Liver (tissue), 8 donors: ENCODE measurements at regions not wholly inside any gene's neighbourhood (a gene's known extent, or its start where the extent isn't known, plus 50 kb on each side); places are given as distances from the start of the nearest gene placed in this dataset.

ENCODE experiments used
- DNase-seq: peaks from one replicate; pipeline ENCODE4 v3.0.0-alpha.2; 2017; ENCODE audit warnings: low spot score
- H3K27ac ChIP-seq, 2 donors: one replicate each; pipeline ENCODE4 v1.7.0; 2013; ENCODE audit warnings: inconsistent platforms in 2 of 2, low read length in 2 of 2, control low read depth in 1 of 2, low read depth in 1 of 2, mild to moderate bottlenecking in 1 of 2
- H3K27me3 ChIP-seq, 4 donors: one replicate each; pipeline versions ENCODE4 v1.6.1 to v1.7.0; 2013; ENCODE audit warnings: low read length in 3 of 4, inconsistent platforms in 1 of 4, mild to moderate bottlenecking in 1 of 4, moderate library complexity in 1 of 4; ENCODE audit not compliant: control insufficient read depth in 4 of 4, insufficient read depth in 4 of 4
- H3K36me3 ChIP-seq, 4 donors: one replicate each; pipeline versions ENCODE4 v1.6.1 to v1.7.0; 2013; ENCODE audit warnings: low read length in 3 of 4, mild to moderate bottlenecking in 3 of 4, low read depth in 1 of 4, moderate library complexity in 1 of 4; ENCODE audit not compliant: control insufficient read depth in 4 of 4, insufficient read depth in 3 of 4
- H3K4me1 ChIP-seq, 4 donors: one replicate each; pipeline versions ENCODE4 v1.6.1 to v1.7.0; 2013; ENCODE audit warnings: low read length in 3 of 4, mild to moderate bottlenecking in 3 of 4, moderate library complexity in 1 of 4; ENCODE audit not compliant: control insufficient read depth in 4 of 4, insufficient read depth in 4 of 4
- H3K4me3 ChIP-seq, 3 donors: one replicate each; pipeline versions ENCODE4 v1.6.1 to v1.7.0; 2013; ENCODE audit warnings: low read length in 3 of 3, control low read depth in 1 of 3, low read depth in 1 of 3, mild to moderate bottlenecking in 1 of 3
- H3K9ac ChIP-seq, 2 donors: one replicate each; pipeline ENCODE4 v1.7.0; 2013; ENCODE audit warnings: low read length in 2 of 2, mild to moderate bottlenecking in 2 of 2, moderate library complexity in 2 of 2, control low read depth in 1 of 2, low read depth in 1 of 2
- H3K9me3 ChIP-seq, 4 donors: one replicate each; pipeline versions ENCODE4 v1.6.1 to v1.7.0; 2013; ENCODE audit warnings: low read length in 3 of 4; ENCODE audit not compliant: control insufficient read depth in 4 of 4
- ATF3 ChIP-seq: IDR thresholded peaks from 2 replicates; pipeline ENCODE4 v1.6.1; 2016; ENCODE audit warnings: antibody characterized with exemption
- CTCF ChIP-seq: fragments of 150-350 bp; IDR thresholded peaks from 2 replicates; pipeline ENCODE4 v1.5.1; 2017; ENCODE audit warnings: improper control_type of control experiment, low read depth, low read length; ENCODE audit not compliant: missing input control
- EGR1 ChIP-seq, 2 donors: IDR thresholded peaks; 2 replicates each; pipeline ENCODE4 v1.6.1; 2016 to 2018; ENCODE audit warnings: antibody characterized with exemption in 2 of 2, low read depth in 2 of 2
- FOXA1 ChIP-seq: IDR thresholded peaks from 2 replicates; pipeline ENCODE4 v1.6.1; 2016; ENCODE audit warnings: antibody characterized with exemption
- FOXA2 ChIP-seq: IDR thresholded peaks from 2 replicates; pipeline ENCODE4 v1.6.1; 2016; ENCODE audit warnings: antibody characterized with exemption
- GABPA ChIP-seq, 2 donors: IDR thresholded peaks in 1 of 2; conservative IDR thresholded peaks in 1 of 2; 2 replicates each; pipeline ENCODE4 v1.6.1; 2016; ENCODE audit warnings: antibody characterized with exemption in 2 of 2, mild to moderate bottlenecking in 1 of 2, moderate library complexity in 1 of 2
- HNF4A ChIP-seq, 2 donors: conservative IDR thresholded peaks; 2 replicates each; pipeline ENCODE4 v1.6.1; 2016; ENCODE audit warnings: antibody characterized with exemption in 2 of 2, mild to moderate bottlenecking in 2 of 2
- HNF4G ChIP-seq: IDR thresholded peaks from 2 replicates; pipeline ENCODE4 v1.6.1; 2016; ENCODE audit warnings: antibody characterized with exemption
- JUND ChIP-seq, 2 donors: IDR thresholded peaks; 2 replicates each; pipeline ENCODE4 v1.6.1; 2016; ENCODE audit warnings: antibody characterized with exemption in 2 of 2
- MAX ChIP-seq: IDR thresholded peaks from 2 replicates; pipeline ENCODE4 v1.6.1; 2016; ENCODE audit warnings: antibody characterized with exemption
- NR2F2 ChIP-seq: IDR thresholded peaks from 2 replicates; pipeline ENCODE4 v1.6.1; 2016; ENCODE audit warnings: antibody characterized with exemption
- RAD21 ChIP-seq, 2 donors: IDR thresholded peaks; 2 replicates each; pipeline ENCODE4 v1.6.1; 2016; ENCODE audit warnings: antibody characterized with exemption in 2 of 2, mild to moderate bottlenecking in 2 of 2
- REST ChIP-seq: IDR thresholded peaks from 2 replicates; pipeline ENCODE4 v1.6.1; 2016; ENCODE audit warnings: antibody characterized with exemption, mild to moderate bottlenecking
- RXRA ChIP-seq, 2 donors: IDR thresholded peaks; 2 replicates each; pipeline ENCODE4 v1.6.1; 2017 to 2018; ENCODE audit warnings: antibody characterized with exemption in 2 of 2, mild to moderate bottlenecking in 1 of 2
- SP1 ChIP-seq: IDR thresholded peaks from 2 replicates; pipeline ENCODE4 v1.6.1; 2018; ENCODE audit warnings: antibody characterized with exemption, mild to moderate bottlenecking
- TAF1 ChIP-seq: conservative IDR thresholded peaks from 2 replicates; pipeline ENCODE4 v1.6.1; 2016; ENCODE audit warnings: antibody characterized with exemption, mild to moderate bottlenecking
- YY1 ChIP-seq: IDR thresholded peaks from 2 replicates; pipeline ENCODE4 v1.6.1; 2016; ENCODE audit warnings: antibody characterized with exemption, mild to moderate bottlenecking
- ZBTB33 ChIP-seq: IDR thresholded peaks from 2 replicates; pipeline ENCODE4 v1.6.1; 2016; ENCODE audit warnings: antibody characterized with exemption
- WGBS: extraction: QIAGEN DNeasy Blood & Tissue Kit; methylation state at CpG from one replicate; pipeline ENCODE4 v1.1.7; 2013; 5-methylcytosine and 5-hydroxymethylcytosine counted together
- donor health status: healthy.
- donor health status: healthy.
- donor health status: healthy.
- donor health status: healthy.
- donor health status: healthy.

GRCh38 chr12:63047146-63047545 lies 103.9 kb downstream of the AVPR1A start:
- no peak overlapping the region for H3K27ac ChIP-seq

GRCh38 chr12:63045020-63045860 lies 105.8 kb downstream of the AVPR1A start:
- 91% methylated on average over 4 of the region's 4 CpGs for WGBS
- H3K9ac ChIP-seq, result no peak overlapping the region
- no peaks in the 10 kb centered on the region for H3K27me3 ChIP-seq
- TF ChIP-seq FOXA2, result no peak
- no peak for TF ChIP-seq HNF4G
- TF ChIP-seq FOXA1, result no peak
- no peak for TF ChIP-seq GABPA (IDR thresholded peaks at IDR 0.05 in 1 of 2, conservative IDR thresholded peaks at IDR 0.05 in 1 of 2)
- no peak for TF ChIP-seq ZBTB33
- no peak for TF ChIP-seq YY1
- no peak for TF ChIP-seq ATF3
- no peak for TF ChIP-seq SP1
- no peak for TF ChIP-seq CTCF
- TF ChIP-seq RXRA (IDR thresholded peaks at IDR 0.05), result no peak
- no peak for TF ChIP-seq NR2F2
- TF ChIP-seq TAF1, result no peak
- TF ChIP-seq JUND (IDR thresholded peaks at IDR 0.05), result no peak
- TF ChIP-seq RAD21 (IDR thresholded peaks at IDR 0.05), result no peak
- TF ChIP-seq MAX, result no peak
- TF ChIP-seq EGR1 (IDR thresholded peaks at IDR 0.05; ENCODE audit: low read depth in 2 of 2), result no peak
- TF ChIP-seq HNF4A (conservative IDR thresholded peaks at IDR 0.05), result no peak
- no peak for TF ChIP-seq REST
- H3K4me3 ChIP-seq, result no peak overlapping the region
- H3K27ac ChIP-seq, result no peak overlapping the region
- no peaks in the 10 kb centered on the region for H3K9me3 ChIP-seq
- H3K36me3 ChIP-seq, result no peaks in the 10 kb centered on the region
- no peak for DNase-seq
- H3K4me1 ChIP-seq, result no peaks in the 10 kb centered on the region

More at GRCh38 chr12:63047146-63047545, 103.9 kb downstream of the AVPR1A start:
- H3K4me1 ChIP-seq, result no peaks in the 10 kb centered on the region
- H3K36me3 ChIP-seq, result no peaks in the 10 kb centered on the region
- no peak overlapping the region for H3K4me3 ChIP-seq
- no peak overlapping the region for H3K9ac ChIP-seq
- H3K9me3 ChIP-seq, result no peaks in the 10 kb centered on the region
- H3K27me3 ChIP-seq, result no peaks in the 10 kb centered on the region
- DNase-seq, result no peak
- no peak for TF ChIP-seq RAD21 (IDR thresholded peaks at IDR 0.05)
- no peak for TF ChIP-seq RXRA (IDR thresholded peaks at IDR 0.05)
- TF ChIP-seq ZBTB33, result no peak
- no peak for TF ChIP-seq GABPA (IDR thresholded peaks at IDR 0.05 in 1 of 2, conservative IDR thresholded peaks at IDR 0.05 in 1 of 2)
- TF ChIP-seq SP1, result no peak
- TF ChIP-seq NR2F2, result no peak
- TF ChIP-seq YY1, result no peak
- TF ChIP-seq TAF1, result no peak
- 0% methylated on average over 1 of the region's 1 CpG for WGBS
